SK-N-SH (cell line): ENCODE measurements at regions not wholly inside any gene's neighbourhood (a gene's known extent, or its start where the extent isn't known, plus 50 kb on each side); places are given as distances from the start of the nearest gene placed in this dataset.

Source experiments
- CTCF ChIP-seq: fragments of 200-600 bp; sonication (generic); IDR thresholded peaks from 2 replicates; pipeline ENCODE4 v1.6.1; 2017; ENCODE audit warnings: antibody characterized with exemption, mild to moderate bottlenecking, moderate library complexity
- JUND ChIP-seq: IDR thresholded peaks from 2 replicates; pipeline ENCODE4 v1.4.0; 2012
- MEF2A ChIP-seq: IDR thresholded peaks from 2 replicates; pipeline ENCODE4 v1.4.0; 2012; ENCODE audit warnings: low read depth, borderline replicate concordance
- POLR2AphosphoS5 ChIP-seq: IDR thresholded peaks from 2 replicates; pipeline ENCODE4 v1.6.1; 2012; ENCODE audit warnings: low read depth, low read length
- RFX5 ChIP-seq: IDR thresholded peaks from 2 replicates; pipeline ENCODE4 v1.6.1; 2012; ENCODE audit warnings: mild to moderate bottlenecking, improper control_type of control experiment, low read length
- SIN3A ChIP-seq: IDR thresholded peaks from 2 replicates; pipeline ENCODE4 v1.6.1; 2012; ENCODE audit warnings: low read depth, mild to moderate bottlenecking, low read length, moderate library complexity, borderline replicate concordance
- SMC3 ChIP-seq: IDR thresholded peaks from 2 replicates; pipeline ENCODE4 v1.6.1; 2012; ENCODE audit warnings: low read depth, low read length, improper control_type of control experiment
- TAF1 ChIP-seq: IDR thresholded peaks from 2 replicates; pipeline ENCODE4 v1.6.1; 2012; ENCODE audit warnings: low read depth, mild to moderate bottlenecking, low read length, moderate library complexity, borderline replicate concordance
- TEAD4 ChIP-seq: IDR thresholded peaks from 2 replicates; pipeline ENCODE4 v1.4.0; 2012; ENCODE audit warnings: mild to moderate bottlenecking, borderline replicate concordance; ENCODE audit not compliant: insufficient read depth
- USF2 ChIP-seq: fragments of 150-350 bp; IDR thresholded peaks from 2 replicates; pipeline ENCODE4 v1.6.1; 2017; ENCODE audit warnings: antibody characterized with exemption, low read length, low read depth, borderline replicate concordance
- YY1 ChIP-seq: IDR thresholded peaks from 2 replicates; pipeline ENCODE4 v1.4.0; 2012; ENCODE audit warnings: low read depth, mild to moderate bottlenecking

GRCh38 chr5:74919041-74919440 lies 52.9 kb upstream of the FAM169A start:
- TF ChIP-seq TEAD4: no peak
- no peak for TF ChIP-seq CTCF
- TF ChIP-seq POLR2AphosphoS5: no peak
- no peak for TF ChIP-seq YY1
- no peak for TF ChIP-seq SIN3A
- TF ChIP-seq JUND: no peak
- no peak for TF ChIP-seq SMC3
- TF ChIP-seq TAF1: no peak
- no peak for TF ChIP-seq MEF2A
- TF ChIP-seq USF2: no peak
- no peak for TF ChIP-seq RFX5
